CD14-positive monocyte (primary cell): ENCODE measurements at regions not wholly inside any gene's neighbourhood (a gene's known extent, or its start where the extent isn't known, plus 50 kb on each side); places are given as distances from the start of the nearest gene placed in this dataset.

Experiments
- DNase-seq, 3 donors: peaks; one replicate each; pipeline ENCODE4 v3.0.0-alpha.2; 2011 to 2022
- H2AFZ ChIP-seq: 2 replicates; pipeline ENCODE4 v1.6.0; 2012; ENCODE audit warnings: mild to moderate bottlenecking, low read depth, low read length, inconsistent platforms; ENCODE audit not compliant: insufficient read depth, poor library complexity, severe bottlenecking
- H3K27ac ChIP-seq, 2 donors: 1 replicate in 1 of 2; 2 replicates in 1 of 2; pipeline ENCODE4 v1.5.1; 2012 to 2013; ENCODE audit warnings: low read length in 2 of 2, control low read depth in 1 of 2, inconsistent platforms in 1 of 2, low read depth in 1 of 2, mild to moderate bottlenecking in 1 of 2
- H3K27me3 ChIP-seq, 2 donors: one replicate each; pipeline versions ENCODE4 v1.6.0 to v1.6.1; 2011 to 2013; ENCODE audit warnings: low read length in 2 of 2; ENCODE audit not compliant: control insufficient read depth in 2 of 2, insufficient read depth in 2 of 2
- H3K36me3 ChIP-seq, 2 donors: replicated peaks in 1 of 2; 1 replicate in 1 of 2; 2 replicates in 1 of 2; pipeline versions ENCODE4 v1.5.1 to v1.6.1; 2012 to 2013; ENCODE audit warnings: low read length in 2 of 2, control low read depth in 1 of 2, inconsistent platforms in 1 of 2, mild to moderate bottlenecking in 1 of 2; ENCODE audit not compliant: insufficient read depth in 2 of 2, control insufficient read depth in 1 of 2
- H3K4me1 ChIP-seq, 2 donors: 1 replicate in 1 of 2; 2 replicates in 1 of 2; pipeline versions ENCODE4 v1.5.1 to v1.6.1; 2012 to 2013; ENCODE audit warnings: low read length in 2 of 2, control low read depth in 1 of 2, inconsistent platforms in 1 of 2, mild to moderate bottlenecking in 1 of 2, moderate library complexity in 1 of 2; ENCODE audit not compliant: insufficient read depth in 2 of 2, control insufficient read depth in 1 of 2
- H3K4me2 ChIP-seq: replicated peaks from 2 replicates; pipeline ENCODE3; 2012; ENCODE audit warnings: low read length, moderate library complexity, mild to moderate bottlenecking; ENCODE audit not compliant: poor library complexity, severe bottlenecking; ENCODE audit errors: extremely low read depth
- H3K4me3 ChIP-seq, 3 experiments: fragments of 200-600 bp in 1 of 3; sonication (generic) in 1 of 3; replicated peaks in 1 of 3; 1 replicate in 2 of 3; 2 replicates in 1 of 3; pipeline ENCODE4 v1.5.1; 2011 to 2013; ENCODE audit warnings: low read length in 3 of 3, mild to moderate bottlenecking in 3 of 3, control low read depth in 2 of 3, low read depth in 2 of 3, inconsistent platforms in 1 of 3, moderate library complexity in 1 of 3
- H3K79me2 ChIP-seq: 2 replicates; pipeline ENCODE4 v1.6.0; 2012; ENCODE audit warnings: mild to moderate bottlenecking, control low read depth, inconsistent platforms, low read length, moderate library complexity; ENCODE audit not compliant: insufficient read depth
- H3K9ac ChIP-seq: 2 replicates; pipeline ENCODE4 v1.6.0; 2017; ENCODE audit warnings: low read length, mild to moderate bottlenecking; ENCODE audit not compliant: insufficient read depth, poor library complexity, severe bottlenecking
- H3K9me3 ChIP-seq, 2 donors: replicated peaks in 1 of 2; 1 replicate in 1 of 2; 2 replicates in 1 of 2; pipeline versions ENCODE4 v1.5.1 to v1.6.1; 2012 to 2013; ENCODE audit warnings: low read length in 2 of 2, control low read depth in 1 of 2; ENCODE audit not compliant: control insufficient read depth in 1 of 2, insufficient read depth in 1 of 2
- H4K20me1 ChIP-seq: 2 replicates; pipeline ENCODE4 v1.6.0; 2012; ENCODE audit warnings: mild to moderate bottlenecking, low read length, control low read depth, moderate library complexity; ENCODE audit not compliant: insufficient read depth
- H3K27ac Mint-ChIP-seq, 7 donors: one replicate each; pipeline ENCODE4 v1.8.0; 2020; ENCODE audit warnings: mild to moderate bottlenecking in 7 of 7, mixed read lengths in 7 of 7, moderate library complexity in 6 of 7, inconsistent platforms in 2 of 7
- H3K27me3 Mint-ChIP-seq, 3 donors: one replicate each; pipeline ENCODE4 v1.8.0; 2021 to 2022; ENCODE audit warnings: low read depth in 3 of 3, mild to moderate bottlenecking in 3 of 3, mixed read lengths in 3 of 3, moderate library complexity in 3 of 3, inconsistent platforms in 1 of 3
- H3K36me3 Mint-ChIP-seq, 2 donors: one replicate each; pipeline ENCODE4 v1.8.0; 2020; ENCODE audit warnings: mixed read lengths in 2 of 2, inconsistent platforms in 1 of 2, mild to moderate bottlenecking in 1 of 2
- H3K4me1 Mint-ChIP-seq: one replicate; pipeline ENCODE4 v1.8.0; 2020; ENCODE audit warnings: mild to moderate bottlenecking, mixed read lengths
- H3K4me3 Mint-ChIP-seq, 2 donors: one replicate each; pipeline ENCODE4 v1.8.0; 2020; ENCODE audit warnings: mild to moderate bottlenecking in 2 of 2, mixed read lengths in 2 of 2, moderate library complexity in 1 of 2
- H3K9me3 Mint-ChIP-seq, 7 donors: one replicate each; pipeline ENCODE4 v1.8.0; 2020 to 2022; ENCODE audit warnings: mixed read lengths in 7 of 7, mild to moderate bottlenecking in 6 of 7, moderate library complexity in 6 of 7, inconsistent platforms in 2 of 7
- WGBS: methylation state at CpG from one replicate; pipeline ENCODE4 v1.1.5; 2013; ENCODE audit warnings: missing lambda C conversion rate; ENCODE audit not compliant: insufficient coverage; 5-methylcytosine and 5-hydroxymethylcytosine counted together
- intact Hi-C, 2 donors: fragments of 100-400 bp; cut with micrococcal nuclease; formaldehyde crosslinking; loops; one replicate each; pipeline versions ENCODE4 v1.15.0 to v1.15.1; 2023
- TF ChIP-seq, protein P1 (sequence below): fragments of 200-600 bp; IDR thresholded peaks from one replicate; pipeline ENCODE4 v1.8.0; 2022; ENCODE audit warnings: antibody characterized with exemption, mild to moderate bottlenecking

GRCh38 chr5:21184581-21184980, 1196.6 kb upstream of the CDH18 start:
- TF ChIP-seq, protein P1, sequence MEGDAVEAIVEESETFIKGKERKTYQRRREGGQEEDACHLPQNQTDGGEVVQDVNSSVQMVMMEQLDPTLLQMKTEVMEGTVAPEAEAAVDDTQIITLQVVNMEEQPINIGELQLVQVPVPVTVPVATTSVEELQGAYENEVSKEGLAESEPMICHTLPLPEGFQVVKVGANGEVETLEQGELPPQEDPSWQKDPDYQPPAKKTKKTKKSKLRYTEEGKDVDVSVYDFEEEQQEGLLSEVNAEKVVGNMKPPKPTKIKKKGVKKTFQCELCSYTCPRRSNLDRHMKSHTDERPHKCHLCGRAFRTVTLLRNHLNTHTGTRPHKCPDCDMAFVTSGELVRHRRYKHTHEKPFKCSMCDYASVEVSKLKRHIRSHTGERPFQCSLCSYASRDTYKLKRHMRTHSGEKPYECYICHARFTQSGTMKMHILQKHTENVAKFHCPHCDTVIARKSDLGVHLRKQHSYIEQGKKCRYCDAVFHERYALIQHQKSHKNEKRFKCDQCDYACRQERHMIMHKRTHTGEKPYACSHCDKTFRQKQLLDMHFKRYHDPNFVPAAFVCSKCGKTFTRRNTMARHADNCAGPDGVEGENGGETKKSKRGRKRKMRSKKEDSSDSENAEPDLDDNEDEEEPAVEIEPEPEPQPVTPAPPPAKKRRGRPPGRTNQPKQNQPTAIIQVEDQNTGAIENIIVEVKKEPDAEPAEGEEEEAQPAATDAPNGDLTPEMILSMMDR, result no peak
- H3K4me1 ChIP-seq, result no peaks in the 10 kb centered on the region
- Mint-ChIP-seq H3K4me3 (no peak overlapping the region), H3K4me1 (no peaks in the 10 kb centered on the region), H3K36me3 (no peaks in the 10 kb centered on the region), H3K27ac (no peak overlapping the region), H3K27me3 (no peaks in the 10 kb centered on the region), H3K9me3 (peaks cover 0 to 4% (median 2%) of the 10 kb centered on the region in 7 donors)
- peaks cover 0 to 3% of the 10 kb centered on the region in 2 donors for H3K9me3 ChIP-seq
- H4K20me1 ChIP-seq, result no peaks in the 10 kb centered on the region
- H3K4me2 ChIP-seq, result no peak overlapping the region
- intact Hi-C loops, result no loop called here
- no peak for DNase-seq
- H3K9ac ChIP-seq, result no peak overlapping the region
- no peaks in the 10 kb centered on the region for H3K79me2 ChIP-seq
- H2AFZ ChIP-seq, result no peak overlapping the region
- no peaks in the 10 kb centered on the region for H3K36me3 ChIP-seq
- H3K27me3 ChIP-seq, result no peaks in the 10 kb centered on the region
- H3K27ac ChIP-seq, result no peak overlapping the region
- no CpG with 5 or more reads among the region's 4 CpGs for WGBS
- H3K4me3 ChIP-seq, result no peak overlapping the region

- Mint-ChIP-seq H3K4me3 (no peak overlapping the region), H3K27ac (no peak overlapping the region), H3K4me1 (no peaks in the 10 kb centered on the region), H3K9me3 (peaks cover 0 to 8% (median 2%) of the 10 kb centered on the region in 7 donors), H3K27me3 (no peaks in the 10 kb centered on the region), H3K36me3 (no peaks in the 10 kb centered on the region)
- Histone ChIP-seq H3K27me3 (no peaks in the 10 kb centered on the region), H3K4me3 (no peak overlapping the region), H3K9me3 (peaks cover 0 to 5% of the 10 kb centered on the region in 2 donors), H3K27ac (no peak overlapping the region), H3K36me3 (no peaks in the 10 kb centered on the region), H3K4me1 (no peaks in the 10 kb centered on the region), H3K79me2 (no peaks in the 10 kb centered on the region), H2AFZ (no peak overlapping the region), H3K4me2 (no peak overlapping the region), H4K20me1 (no peaks in the 10 kb centered on the region), H3K9ac (no peak overlapping the region)
- TF ChIP-seq, protein P1, result no peak
- DNase-seq, result no peak
- 77% methylated on average over 3 of the region's 3 CpGs for WGBS
- intact Hi-C loops, result no loop called here
Observed at GRCh38 chr5:21181609-21182125, 1193.7 kb upstream of the CDH18 start.
